Liver (tissue), 3 donors: ENCODE measurements at regions not wholly inside any gene's neighbourhood (a gene's known extent, or its start where the extent isn't known, plus 50 kb on each side); places are given as distances from the start of the nearest gene placed in this dataset.

Experiments used
- CTCF ChIP-seq: fragments of 150-350 bp; IDR thresholded peaks from 2 replicates; pipeline ENCODE4 v1.5.1; 2017; ENCODE audit warnings: improper control_type of control experiment, low read depth, low read length; ENCODE audit not compliant: missing input control
- GABPA ChIP-seq, 2 donors: IDR thresholded peaks in 1 of 2; conservative IDR thresholded peaks in 1 of 2; 2 replicates each; pipeline ENCODE4 v1.6.1; 2016; ENCODE audit warnings: antibody characterized with exemption in 2 of 2, mild to moderate bottlenecking in 1 of 2, moderate library complexity in 1 of 2
- JUND ChIP-seq, 2 donors: IDR thresholded peaks; 2 replicates each; pipeline ENCODE4 v1.6.1; 2016; ENCODE audit warnings: antibody characterized with exemption in 2 of 2
- MAX ChIP-seq: IDR thresholded peaks from 2 replicates; pipeline ENCODE4 v1.6.1; 2016; ENCODE audit warnings: antibody characterized with exemption
- RAD21 ChIP-seq, 2 donors: IDR thresholded peaks; 2 replicates each; pipeline ENCODE4 v1.6.1; 2016; ENCODE audit warnings: antibody characterized with exemption in 2 of 2, mild to moderate bottlenecking in 2 of 2
- REST ChIP-seq: IDR thresholded peaks from 2 replicates; pipeline ENCODE4 v1.6.1; 2016; ENCODE audit warnings: antibody characterized with exemption, mild to moderate bottlenecking
- RXRA ChIP-seq, 2 donors: IDR thresholded peaks; 2 replicates each; pipeline ENCODE4 v1.6.1; 2017 to 2018; ENCODE audit warnings: antibody characterized with exemption in 2 of 2, mild to moderate bottlenecking in 1 of 2
- TAF1 ChIP-seq: conservative IDR thresholded peaks from 2 replicates; pipeline ENCODE4 v1.6.1; 2016; ENCODE audit warnings: antibody characterized with exemption, mild to moderate bottlenecking
- ZBTB33 ChIP-seq: IDR thresholded peaks from 2 replicates; pipeline ENCODE4 v1.6.1; 2016; ENCODE audit warnings: antibody characterized with exemption
- donor health status: healthy.
- donor health status: healthy.

GRCh38 chr3:67808906-67809305, 154.5 kb upstream of the SUCLG2 start:
- TF ChIP-seq CTCF (no peak), MAX (no peak), ZBTB33 (no peak), GABPA (IDR thresholded peaks at IDR 0.05 in 1 of 2, conservative IDR thresholded peaks at IDR 0.05 in 1 of 2) (no peak), RAD21 (IDR thresholded peaks at IDR 0.05) (no peak), JUND (IDR thresholded peaks at IDR 0.05) (no peak), REST (no peak), TAF1 (no peak), RXRA (IDR thresholded peaks at IDR 0.05) (no peak)
